ENCODE measurements at regions not wholly inside any gene's neighbourhood (a gene's known extent, or its start where the extent isn't known, plus 50 kb on each side); places are given as distances from the start of the nearest gene placed in this dataset.

DNA sequence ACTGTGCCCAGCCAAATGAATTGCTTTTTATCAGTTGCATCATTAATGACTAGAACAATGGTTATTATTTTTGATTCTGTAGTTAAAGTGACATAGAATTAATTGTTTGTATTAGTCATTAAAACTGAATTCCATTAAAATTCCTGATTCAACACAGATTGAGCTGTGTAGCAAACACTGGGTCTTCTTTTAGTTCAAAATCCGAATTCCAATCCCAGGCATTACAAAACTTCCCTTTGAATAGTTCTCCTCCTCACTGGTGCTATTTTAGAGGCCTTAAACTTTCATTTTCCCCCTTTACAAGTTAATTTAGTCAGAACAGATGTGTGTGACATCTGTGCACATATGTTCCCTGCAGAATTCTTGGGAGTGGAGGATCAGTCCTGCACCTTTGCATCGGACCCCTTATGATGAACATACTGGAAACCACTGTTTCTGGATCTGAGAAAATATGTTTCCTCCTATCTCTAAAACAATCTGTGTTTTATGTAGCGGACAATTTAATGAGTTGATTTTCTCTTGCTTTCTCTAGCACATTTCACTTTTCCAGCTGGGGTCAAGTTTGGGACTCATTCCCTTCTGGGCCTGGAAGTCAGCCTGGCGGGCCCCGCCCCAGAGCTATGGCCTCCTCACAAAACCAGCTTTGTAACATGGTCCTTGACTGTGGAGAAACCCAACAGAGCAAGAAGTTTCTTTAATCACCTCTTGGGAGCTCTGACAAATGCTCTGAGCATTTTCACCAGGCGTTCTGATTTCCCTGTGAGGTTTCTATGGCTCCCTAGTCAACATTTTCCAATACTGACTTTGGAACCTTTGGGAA, 87.9 kb upstream of the MAMDC2 start:
- no peak for DNase-seq (ENCODE audit: low read depth)

DNA sequence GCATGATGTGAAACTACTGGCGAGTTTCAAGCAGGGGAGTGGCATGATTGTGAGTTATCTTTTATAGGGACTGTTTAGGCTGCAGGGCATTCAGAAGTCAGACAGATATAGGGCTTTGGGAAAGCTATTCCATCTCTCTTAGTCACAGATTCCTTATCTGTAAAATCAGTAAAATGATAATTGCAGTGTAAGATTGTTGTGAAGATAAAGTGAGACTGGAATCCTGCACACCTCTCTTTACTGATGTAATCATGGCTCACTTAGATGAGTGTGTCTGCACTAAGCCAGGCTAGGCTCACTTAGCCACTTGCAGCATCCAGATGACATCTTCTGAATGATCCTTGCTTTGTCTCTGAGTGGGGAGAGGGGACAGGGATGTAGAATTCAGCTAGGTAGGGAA, 81.8 kb upstream of the MAMDC2 start:
- no peak for DNase-seq (ENCODE audit: low read depth)

DNA sequence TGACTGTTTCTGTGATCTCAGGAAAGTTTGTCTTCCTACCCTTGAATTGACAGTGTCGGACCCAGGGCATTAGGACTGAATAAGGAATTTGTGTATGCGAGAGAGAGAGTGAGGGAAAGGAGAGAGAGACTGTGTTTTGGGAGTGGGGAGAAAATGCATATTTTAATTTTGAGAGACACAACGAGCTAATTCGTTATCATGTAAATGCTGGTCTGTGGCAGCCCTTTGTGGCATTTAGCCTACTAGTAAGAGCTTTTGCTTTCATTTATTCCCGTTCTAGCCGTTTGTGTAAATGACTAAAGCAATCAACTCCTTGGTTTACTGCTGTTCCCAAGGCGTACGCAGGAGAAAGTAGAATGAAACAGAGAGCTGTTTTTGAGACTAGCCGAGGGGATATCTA, 79.8 kb upstream of the MAMDC2 start:
- DNase-seq (ENCODE audit: low read depth), result no peak

DNA sequence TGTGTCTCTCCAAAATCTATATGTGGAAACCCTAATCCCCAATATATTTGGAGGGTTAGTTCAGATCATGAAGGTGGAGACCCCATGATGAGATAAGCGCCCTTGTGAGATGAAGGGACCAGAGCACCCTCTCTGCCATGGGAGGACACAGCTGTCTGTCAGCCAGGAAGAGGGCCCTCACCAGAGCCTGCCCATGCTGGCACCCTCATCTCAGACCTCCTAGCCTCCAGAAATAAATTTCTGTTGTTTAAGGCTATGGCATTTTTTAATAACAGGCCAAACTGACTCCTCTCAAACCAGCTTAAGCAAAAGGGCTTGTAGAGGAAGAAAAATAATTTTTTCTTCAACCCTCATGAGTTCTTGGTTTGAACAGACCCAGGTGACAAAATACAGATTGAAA, 79.2 kb upstream of the MAMDC2 start:
- no peak for DNase-seq (ENCODE audit: low read depth)

DNA sequence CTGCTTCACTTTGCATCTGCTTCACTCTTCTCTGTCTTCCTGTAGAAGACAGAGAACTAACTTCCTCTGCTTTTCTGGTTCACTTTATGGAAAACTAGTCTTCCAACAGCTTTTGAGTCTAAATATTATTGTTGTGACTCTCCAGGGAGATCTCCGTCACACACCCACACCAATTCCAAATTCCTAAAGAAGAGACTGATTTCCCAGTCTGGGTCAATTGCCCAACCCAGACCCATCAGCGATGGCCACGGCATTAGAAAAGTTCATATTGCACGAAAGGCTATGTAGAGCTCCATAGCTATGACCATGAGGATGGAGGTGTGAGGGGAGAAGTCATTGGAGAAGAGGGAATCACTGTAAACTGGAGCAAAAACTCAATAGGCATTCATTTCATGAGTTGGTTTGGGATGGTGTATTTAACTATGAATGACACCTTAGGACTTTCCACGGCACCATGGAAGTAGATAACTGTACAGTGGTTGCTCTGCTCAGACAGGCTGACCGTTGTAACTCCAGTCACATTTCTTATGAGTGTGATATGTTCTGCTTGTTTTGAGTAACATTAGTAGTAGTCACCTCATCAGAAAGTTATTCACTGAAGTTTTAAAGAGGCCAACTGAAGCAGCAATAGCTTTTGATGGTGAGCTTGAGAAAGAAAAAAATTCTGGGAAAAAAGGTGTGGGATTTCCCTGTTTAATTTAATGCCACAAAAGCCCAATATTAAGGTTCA, 78.1 kb upstream of the MAMDC2 start:
- no peak for DNase-seq (ENCODE audit: low read depth)

DNA sequence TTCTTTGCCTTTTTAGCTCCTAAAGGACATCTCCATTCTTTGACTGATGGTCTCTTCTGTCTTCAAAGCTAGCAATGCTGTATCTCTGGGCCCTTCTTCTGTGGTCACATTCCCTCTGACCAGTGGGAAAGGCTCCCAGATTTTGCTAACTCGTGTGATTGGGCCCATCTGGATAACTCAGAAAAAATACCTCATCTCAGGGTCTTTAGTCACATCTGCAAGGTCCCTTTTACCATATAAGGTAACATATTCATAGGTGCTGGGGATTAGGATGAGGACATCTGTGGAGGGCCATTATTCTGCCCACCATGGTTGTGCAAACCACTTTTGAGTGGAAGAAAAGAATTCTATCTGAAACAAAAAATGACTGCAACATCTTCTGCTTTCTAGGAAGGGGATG, 76.3 kb upstream of the MAMDC2 start:
- DNase-seq (ENCODE audit: low read depth), result no peak

DNA sequence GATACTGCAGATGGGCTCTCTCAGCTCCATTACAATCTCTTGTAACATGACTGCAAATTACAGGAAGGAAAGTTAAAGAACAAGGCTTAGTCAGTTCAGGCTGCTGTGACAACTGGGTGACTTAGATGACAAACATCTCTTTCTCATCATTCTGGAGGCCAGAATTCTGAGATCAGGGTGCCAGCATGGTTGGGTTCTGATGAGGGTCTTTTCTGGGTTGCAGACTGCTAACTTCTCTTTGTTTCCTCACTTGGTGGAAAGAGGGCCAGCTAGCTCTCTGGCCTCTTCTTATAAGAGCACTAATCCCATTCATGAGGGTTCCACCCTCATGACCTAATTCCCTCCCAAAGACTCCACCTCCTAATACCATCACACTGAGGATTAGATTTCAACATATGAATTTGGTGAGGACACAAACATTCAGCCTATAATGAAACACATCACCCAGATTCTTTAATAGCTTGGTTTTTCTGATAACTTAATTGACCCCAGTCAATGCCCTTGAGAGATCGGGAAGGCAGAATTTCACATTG, 73.6 kb upstream of the MAMDC2 start:
- no peak for DNase-seq (ENCODE audit: low read depth)

DNA sequence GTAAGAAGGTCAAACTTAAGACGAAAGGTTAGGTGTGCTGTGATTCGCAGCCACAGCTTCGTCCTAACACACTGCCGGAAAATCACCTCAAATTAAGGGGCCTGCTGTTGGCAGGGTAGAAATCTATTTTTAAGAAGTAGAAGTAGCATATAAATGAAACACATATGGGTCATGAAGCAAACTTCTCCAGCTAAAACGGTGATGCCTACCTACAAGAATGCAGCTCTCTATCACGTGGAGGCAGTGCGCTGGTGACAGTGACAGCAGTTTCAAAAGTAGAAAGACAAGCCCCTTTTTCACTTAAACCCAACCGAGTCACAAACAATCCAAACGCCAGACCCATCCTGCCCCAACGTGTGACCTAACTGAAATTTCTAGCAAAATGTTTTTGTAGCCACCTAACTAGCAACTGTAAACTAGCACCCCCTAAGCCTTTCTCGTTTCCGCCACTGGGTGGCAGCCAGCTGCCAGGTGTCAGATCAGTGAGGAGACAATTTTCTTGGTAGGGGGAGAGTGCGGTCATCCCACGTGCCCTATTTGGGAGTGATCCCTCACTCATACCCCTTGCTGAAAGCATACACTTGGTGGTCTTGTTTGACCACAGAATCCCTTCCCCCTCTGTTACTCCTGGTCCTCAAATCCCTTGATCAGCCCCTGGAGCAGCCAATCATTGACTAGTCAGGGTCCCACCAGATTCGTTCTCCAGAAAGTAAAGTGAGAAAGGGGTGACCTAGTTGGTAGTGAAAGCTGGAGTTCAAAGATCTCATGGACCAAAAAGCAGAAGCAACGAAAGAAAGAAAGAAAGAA, 71.8 kb upstream of the MAMDC2 start:
- DNase-seq (ENCODE audit: low read depth), result peak; percentile 11

DNA sequence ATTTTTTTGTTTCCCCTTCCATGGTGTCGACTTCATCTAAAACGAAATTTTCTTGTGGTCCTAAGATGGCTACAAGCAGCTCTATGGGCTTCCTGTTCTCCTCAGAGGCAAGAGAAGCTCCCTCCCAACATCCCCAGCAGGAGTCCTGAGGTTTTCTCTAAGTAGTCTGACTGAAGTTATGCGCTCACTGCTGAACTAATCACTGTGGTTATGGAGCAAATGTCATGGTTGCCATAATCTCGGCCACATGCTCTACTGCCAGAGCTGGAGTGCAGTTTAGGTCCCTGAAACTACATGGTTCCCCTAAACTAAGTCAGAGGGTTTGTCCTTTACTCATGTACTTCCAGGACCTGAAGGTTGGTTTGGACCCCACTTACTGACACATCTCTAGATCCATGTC, 68.0 kb upstream of the MAMDC2 start:
- no peak for DNase-seq (ENCODE audit: low read depth)

DNA sequence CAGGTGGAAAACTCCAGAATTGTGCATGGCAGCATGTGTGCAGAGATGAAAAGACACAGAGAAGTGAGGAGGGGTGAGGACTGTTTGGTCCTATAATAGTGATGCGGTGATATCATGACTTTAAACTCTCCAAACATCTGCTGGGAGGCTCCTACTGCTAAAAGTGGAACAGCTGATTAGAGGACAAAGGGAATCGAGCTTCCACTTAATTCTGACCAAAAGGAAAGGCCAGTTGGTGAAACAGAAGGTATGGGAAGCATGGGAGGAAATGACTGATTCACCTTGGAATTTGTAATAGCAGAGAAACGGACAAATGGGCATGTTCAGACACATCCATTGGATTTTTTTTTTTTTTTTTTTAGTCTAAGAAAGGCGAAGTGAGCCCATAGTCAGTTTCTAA, 67.5 kb upstream of the MAMDC2 start:
- no peak for DNase-seq (ENCODE audit: low read depth)

DNA sequence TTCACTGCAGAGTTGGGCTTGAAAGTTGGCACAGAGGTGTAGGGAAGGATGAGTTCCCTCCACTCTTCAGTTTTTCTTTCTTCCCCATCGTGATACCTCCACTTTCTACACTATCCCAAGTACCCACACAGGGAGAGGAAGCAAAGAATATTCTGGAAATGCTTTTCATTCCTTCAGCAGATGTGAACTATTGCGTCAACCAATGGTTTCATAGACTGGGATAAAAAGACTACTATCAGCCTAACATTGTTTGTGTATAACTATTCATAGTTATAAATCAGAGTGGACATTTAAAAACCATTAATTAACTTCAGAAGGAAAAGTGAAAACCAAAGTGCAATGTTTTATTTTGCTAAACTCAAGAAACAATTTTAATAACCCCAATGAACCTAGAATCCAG, 63.6 kb upstream of the MAMDC2 start:
- DNase-seq (ENCODE audit: low read depth), result no peak

DNA sequence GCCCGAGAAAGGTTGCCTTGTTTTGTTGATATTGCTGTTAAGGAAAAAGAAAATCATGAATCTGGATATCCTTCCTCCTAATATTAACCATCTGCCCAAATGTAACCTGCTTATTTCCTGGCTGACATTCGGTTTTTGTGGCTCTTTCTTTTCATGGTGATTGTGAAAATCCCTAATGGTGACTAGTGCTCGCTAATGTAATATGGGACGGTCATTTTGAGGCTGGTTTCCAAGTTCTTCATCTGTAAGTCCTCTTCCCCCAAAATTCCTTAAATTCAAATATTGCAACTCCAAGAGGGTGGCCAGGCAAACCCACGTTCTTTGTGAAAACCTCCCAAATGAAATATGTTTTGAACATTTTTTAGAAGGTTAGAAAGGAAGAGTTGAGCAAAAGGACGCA, 63.1 kb upstream of the MAMDC2 start:
- no peak for DNase-seq (ENCODE audit: low read depth)

DNA sequence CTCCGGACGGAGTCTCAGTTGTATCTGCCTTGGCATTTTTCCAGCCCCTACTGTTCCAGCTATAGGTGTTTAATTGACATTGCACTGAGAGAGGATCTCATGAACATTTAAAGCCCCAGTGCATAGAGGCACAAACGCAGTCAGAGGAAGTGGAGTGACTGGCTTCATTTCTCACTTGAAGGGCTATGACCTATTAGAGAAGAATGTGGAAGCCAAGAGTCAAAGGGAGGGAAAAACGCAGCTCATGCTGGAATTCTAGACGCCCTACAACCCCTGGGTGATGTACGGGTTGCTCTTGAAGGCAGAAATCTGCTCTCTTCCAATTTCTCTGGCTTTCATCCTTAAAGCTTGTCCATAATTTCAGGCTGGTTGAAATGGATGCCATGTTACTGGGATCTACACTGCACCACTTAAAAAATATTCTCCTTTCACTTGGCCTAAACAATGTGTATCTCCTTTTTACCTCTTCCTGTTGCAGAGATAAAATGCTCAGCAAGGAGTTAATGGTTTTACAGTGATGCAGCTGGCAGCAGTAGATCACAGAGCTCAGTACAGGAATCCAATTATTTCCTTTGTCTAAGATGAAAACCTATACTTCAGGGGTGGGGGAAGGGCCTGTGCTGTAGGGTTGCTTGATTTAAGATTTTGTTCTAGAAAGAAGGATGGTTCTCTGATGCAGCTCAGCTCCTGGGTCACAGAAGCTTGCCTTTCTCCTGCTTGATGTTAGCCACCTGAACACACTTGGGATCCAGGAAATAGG, 61.8 kb upstream of the MAMDC2 start:
- DNase-seq (ENCODE audit: low read depth), result no peak

DNA sequence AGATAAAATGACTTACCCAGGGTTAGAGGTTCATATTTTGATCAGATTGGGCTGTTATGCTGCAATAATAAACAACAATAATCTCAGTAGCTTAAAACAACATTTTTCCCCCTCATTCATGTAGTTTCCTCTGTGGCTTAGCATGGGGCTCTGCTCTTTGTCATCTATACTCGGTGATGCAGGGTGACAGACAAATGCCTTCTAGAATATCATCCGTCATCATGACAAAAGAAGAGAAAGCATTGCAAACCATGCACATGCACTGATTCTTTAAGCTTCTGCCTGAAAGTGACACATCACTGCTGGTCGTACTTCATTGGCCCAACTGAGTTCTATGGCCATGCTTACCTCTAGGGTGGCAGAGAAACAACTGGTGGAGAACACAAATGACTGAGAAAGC, 58.8 kb upstream of the MAMDC2 start:
- no peak for DNase-seq (ENCODE audit: low read depth)

DNA sequence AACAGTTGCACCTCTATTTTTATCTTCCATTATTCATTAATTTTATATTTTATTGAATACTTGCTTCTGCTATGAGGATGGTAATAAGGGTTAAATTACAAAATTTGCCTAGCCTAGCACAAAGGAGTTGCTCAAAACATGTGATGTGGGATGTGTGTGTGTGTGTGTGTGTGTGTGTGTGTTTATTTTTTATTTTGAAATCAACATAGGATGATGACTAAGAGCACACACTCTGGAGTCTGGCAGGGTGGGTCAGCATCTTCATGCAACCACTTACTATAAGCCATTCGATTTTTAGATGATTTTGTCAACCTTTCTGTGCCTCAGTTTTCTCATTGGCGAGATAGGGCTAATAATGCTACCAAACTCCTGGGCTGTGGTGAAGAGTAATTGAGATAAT, 57.7 kb upstream of the MAMDC2 start:
- DNase-seq (ENCODE audit: low read depth), result no peak

DNA sequence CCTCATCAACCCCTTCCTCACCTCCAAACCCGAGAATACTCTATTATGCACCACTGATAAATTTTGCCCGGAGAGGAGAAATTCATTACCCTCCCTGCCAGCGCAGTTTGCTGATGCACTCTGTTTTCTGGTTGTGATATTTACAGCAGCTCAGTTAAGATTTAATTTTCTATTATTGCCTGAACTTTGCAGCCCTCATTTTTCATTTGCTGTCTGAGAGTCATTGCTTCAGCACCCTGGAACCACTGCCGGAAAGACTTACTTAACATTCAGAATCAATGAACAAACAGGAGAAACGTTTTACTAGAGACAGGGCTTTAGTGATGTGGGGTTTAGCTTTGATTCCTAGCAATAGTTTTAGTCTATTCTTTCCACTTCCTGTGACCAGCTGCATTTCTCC, 56.7 kb upstream of the MAMDC2 start:
- no peak for DNase-seq (ENCODE audit: low read depth)

DNA sequence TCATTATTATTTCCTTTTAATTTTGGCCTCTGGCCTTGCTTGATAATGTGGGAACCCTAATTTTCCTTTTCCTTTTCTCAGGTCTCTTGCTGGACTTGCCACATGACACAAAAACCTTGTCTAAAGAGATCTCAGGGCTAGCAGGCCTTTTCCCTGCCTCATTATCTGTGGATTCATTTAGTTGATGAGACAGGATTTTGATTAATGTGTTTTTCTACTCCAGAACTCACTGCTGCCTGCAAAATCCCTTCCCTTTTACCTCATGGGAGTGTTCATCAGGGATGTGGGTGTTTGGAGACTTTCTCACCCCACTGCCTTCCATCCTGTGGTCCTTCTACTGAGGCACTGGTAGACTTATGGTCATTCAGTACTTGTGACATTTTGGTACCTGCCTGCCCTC, 56.2 kb upstream of the MAMDC2 start:
- DNase-seq (ENCODE audit: low read depth), result no peak

DNA sequence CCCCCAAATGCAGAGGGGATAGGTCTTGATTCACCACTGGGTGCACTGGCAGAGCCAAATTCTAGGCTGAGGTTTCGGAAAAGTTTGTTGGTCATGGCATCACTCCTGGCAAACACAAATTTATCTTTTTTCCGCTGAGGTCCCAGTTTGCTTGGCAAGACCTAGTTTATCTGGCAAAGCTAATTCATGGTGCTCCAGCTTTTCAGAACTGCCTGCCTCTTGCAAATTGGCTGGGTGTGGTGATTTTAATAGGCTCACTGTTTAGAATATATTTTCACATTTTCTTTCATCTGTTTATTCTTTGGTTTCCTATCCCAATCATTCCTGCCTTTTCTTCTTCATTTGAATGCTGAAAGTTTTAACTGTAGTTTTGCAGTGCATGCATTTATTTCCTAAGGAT, 50.5 kb upstream of the MAMDC2 start:
- no peak for DNase-seq (ENCODE audit: low read depth)
